Stimulated activated memory B cell treated with anti-CD40 and anti-IgM and Interleukin-4, amounts not matched to agents 10 μg/mL and 1 μg/mL and 100 μg/mL, for 72 hours (primary cell): ENCODE measurements at regions not wholly inside any gene's neighbourhood (a gene's known extent, or its start where the extent isn't known, plus 50 kb on each side); places are given as distances from the start of the nearest gene placed in this dataset.
"Not testable (repeated sequence)": the region's sequence is repeated elsewhere in the genome, so short reads cannot be mapped to it uniquely, and the experiment has no call there.

ENCODE experiments used
- ATAC-seq: fragments of 150-1000 bp; cut with Tn5 transposase; 2 replicates; pipeline ENCODE4 v1.10.0; 2021
- H3K27ac Mint-ChIP-seq: one replicate; pipeline ENCODE4 v1.8.0; 2022; ENCODE audit warnings: mild to moderate bottlenecking, mixed read lengths
- H3K27me3 Mint-ChIP-seq: one replicate; pipeline ENCODE4 v1.8.0; 2022; ENCODE audit warnings: mixed read lengths
- H3K36me3 Mint-ChIP-seq: one replicate; pipeline ENCODE4 v1.8.0; 2022; ENCODE audit warnings: mixed read lengths
- H3K4me1 Mint-ChIP-seq: one replicate; pipeline ENCODE4 v1.8.0; 2022; ENCODE audit warnings: mixed read lengths
- H3K4me3 Mint-ChIP-seq: one replicate; pipeline ENCODE4 v1.8.0; 2022; ENCODE audit warnings: mild to moderate bottlenecking, moderate library complexity, mixed read lengths
- H3K9me3 Mint-ChIP-seq: one replicate; pipeline ENCODE4 v1.8.0; 2022; ENCODE audit warnings: mixed read lengths

DNA sequence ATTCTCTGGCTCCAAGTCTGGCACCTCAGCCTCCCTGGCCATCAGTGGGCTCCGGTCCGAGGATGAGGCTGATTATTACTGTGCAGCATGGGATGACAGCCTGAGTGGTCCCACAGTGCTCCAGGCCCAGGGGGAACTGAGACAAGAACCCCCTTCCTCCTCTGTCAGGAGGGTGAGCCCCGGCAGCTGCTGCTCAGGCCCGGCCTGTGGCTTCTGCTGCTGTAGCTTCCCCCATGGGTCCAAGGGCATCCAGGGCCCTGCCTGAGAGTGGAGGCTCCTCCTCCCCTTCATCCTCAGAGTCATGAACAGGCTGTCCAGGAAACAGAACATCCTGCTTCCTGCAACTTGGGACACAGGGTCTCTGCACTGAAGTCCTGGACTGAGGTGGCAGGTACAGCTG is 113.6 kb downstream of the VPREB1 start:
- no peaks in the 10 kb centered on the region for H3K27me3 Mint-ChIP-seq
- H3K9me3 Mint-ChIP-seq, result peaks cover 4% of the 10 kb centered on the region

GRCh38 chr22:22358686-22359085 is 114.1 kb downstream of the VPREB1 start:
- Mint-ChIP-seq H3K27ac (peak overlapping the region; percentile 54), H3K4me3 (peak overlapping the region; percentile 2), H3K36me3 (peaks cover 5% of the 10 kb centered on the region), H3K9me3 (peaks cover 4% of the 10 kb centered on the region), H3K4me1 (peaks cover 52% of the 10 kb centered on the region), H3K27me3 (no peaks in the 10 kb centered on the region)
- no peak for ATAC-seq

More for the DNA sequence above, 113.6 kb downstream of the VPREB1 start:
- H3K4me3 Mint-ChIP-seq, result peak overlapping the region; percentile 49
- H3K36me3 Mint-ChIP-seq, result peaks cover 5% of the 10 kb centered on the region
- H3K27ac Mint-ChIP-seq, result peak overlapping the region; percentile 54
- H3K4me1 Mint-ChIP-seq, result peaks cover 52% of the 10 kb centered on the region
- no peak for ATAC-seq

DNA sequence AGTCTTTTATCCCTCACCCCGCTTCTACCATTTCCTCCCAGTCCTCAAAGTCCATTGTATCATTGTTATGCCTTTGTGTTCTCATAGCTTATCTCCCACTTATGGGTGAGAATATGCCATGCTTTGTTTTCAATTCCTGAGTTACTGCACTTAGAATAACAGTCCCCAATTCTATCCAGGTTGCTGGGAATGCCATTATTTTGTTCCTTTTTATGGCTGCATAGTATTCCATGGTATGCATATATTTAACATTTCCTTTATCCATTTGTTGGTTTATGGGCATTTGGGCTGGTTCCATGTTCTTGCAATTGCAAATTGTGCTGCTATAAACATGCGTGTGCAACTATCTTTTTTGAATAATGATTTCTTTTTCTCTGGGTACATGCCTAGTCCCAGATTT is 114.9 kb downstream of the VPREB1 start:
- peaks cover 5% of the 10 kb centered on the region for H3K36me3 Mint-ChIP-seq
- no peak overlapping the region for H3K4me3 Mint-ChIP-seq
- peaks cover 55% of the 10 kb centered on the region for H3K4me1 Mint-ChIP-seq
- H3K27ac Mint-ChIP-seq, result no peak overlapping the region
- H3K9me3 Mint-ChIP-seq, result peaks cover 4% of the 10 kb centered on the region
- no peak for ATAC-seq
- H3K27me3 Mint-ChIP-seq, result no peaks in the 10 kb centered on the region

DNA sequence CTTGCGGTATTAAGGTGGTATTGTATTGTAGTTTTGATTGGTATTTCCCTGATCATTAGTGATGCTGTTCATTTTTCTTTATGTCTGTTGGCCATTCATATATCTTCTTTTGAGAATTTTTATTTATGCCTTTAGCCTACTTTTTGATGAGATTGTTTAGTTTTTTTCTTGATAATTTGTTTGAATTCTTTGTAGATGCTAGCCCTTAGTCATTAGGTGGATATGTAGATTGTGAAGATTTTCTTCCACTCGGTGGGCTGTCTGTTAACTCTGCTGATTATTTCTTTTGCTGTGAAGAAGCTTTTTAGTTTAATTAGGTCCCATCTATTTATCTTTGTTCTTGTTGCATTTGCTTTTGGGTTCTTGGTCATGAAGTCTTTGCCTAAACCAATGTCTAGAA is 115.4 kb downstream of the VPREB1 start:
- Mint-ChIP-seq H3K27me3 (no peaks in the 10 kb centered on the region), H3K9me3 (peaks cover 4% of the 10 kb centered on the region), H3K27ac (no peak overlapping the region), H3K4me3 (no peak overlapping the region), H3K4me1 (peaks cover 55% of the 10 kb centered on the region), H3K36me3 (peaks cover 5% of the 10 kb centered on the region)
- ATAC-seq, result no peak

DNA sequence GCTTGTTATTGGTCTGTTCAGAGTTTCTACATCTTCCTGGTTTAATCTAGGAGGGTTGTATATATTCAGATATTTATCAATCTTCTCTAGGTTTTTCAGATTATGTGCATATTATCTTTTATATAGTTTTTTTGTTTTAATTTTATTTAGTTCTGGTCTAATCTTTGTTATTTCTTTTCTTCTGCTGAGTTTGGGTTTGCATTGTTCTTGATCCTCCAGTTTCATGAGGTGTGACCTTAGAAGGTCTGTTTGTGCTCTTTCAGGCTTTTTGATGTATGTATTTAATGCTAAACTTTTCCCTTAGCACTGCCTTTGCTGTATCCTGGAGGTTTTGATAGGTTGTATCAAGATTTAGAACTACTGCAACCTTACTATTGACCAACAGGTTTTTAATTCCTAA is 117.7 kb downstream of the VPREB1 start:
- Mint-ChIP-seq H3K4me3 (no peak overlapping the region), H3K9me3 (peaks cover 4% of the 10 kb centered on the region), H3K27ac (peak overlapping the region; percentile 11), H3K4me1 (peaks cover 60% of the 10 kb centered on the region), H3K27me3 (no peaks in the 10 kb centered on the region), H3K36me3 (peaks cover 5% of the 10 kb centered on the region)
- ATAC-seq, result no peak

- no peaks in the 10 kb centered on the region for H3K27me3 Mint-ChIP-seq
- peak overlapping the region; percentile 11 for H3K27ac Mint-ChIP-seq
- ATAC-seq, result peak; percentile 82
- H3K9me3 Mint-ChIP-seq, result peaks cover 4% of the 10 kb centered on the region
- no peak overlapping the region for H3K4me3 Mint-ChIP-seq
- H3K36me3 Mint-ChIP-seq, result peaks cover 5% of the 10 kb centered on the region
- peaks cover 53% of the 10 kb centered on the region for H3K4me1 Mint-ChIP-seq
Measured at GRCh38 chr22:22362936-22363335, 118.3 kb downstream of the VPREB1 start.

DNA sequence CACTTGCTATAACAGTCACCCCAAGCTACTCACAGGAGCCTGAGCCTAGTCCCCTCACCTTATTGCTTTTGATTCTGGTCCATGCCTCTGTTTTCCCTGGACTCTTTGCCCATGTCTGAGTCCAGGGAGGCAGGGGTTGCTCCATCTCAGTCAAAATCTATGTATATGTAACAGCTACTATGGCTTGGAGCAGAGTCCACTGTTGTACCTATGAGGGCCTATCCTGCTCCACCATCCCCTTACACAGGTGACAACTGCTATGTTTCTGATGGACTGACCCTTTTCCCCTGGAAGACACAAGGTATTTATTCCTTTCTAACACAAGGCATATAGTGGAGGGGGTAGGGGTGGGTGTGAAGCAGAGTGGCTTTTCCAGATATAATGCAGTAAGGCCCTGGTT is 119.6 kb downstream of the VPREB1 start:
- Mint-ChIP-seq H3K4me3 (no peak overlapping the region), H3K9me3 (peaks cover 4% of the 10 kb centered on the region), H3K36me3 (peaks cover 5% of the 10 kb centered on the region), H3K4me1 (peaks cover 49% of the 10 kb centered on the region), H3K27ac (no peak overlapping the region), H3K27me3 (no peaks in the 10 kb centered on the region)
- no peak for ATAC-seq

GRCh38 chr22:22366537-22366936 is 122.0 kb downstream of the VPREB1 start:
- no peaks in the 10 kb centered on the region for H3K9me3 Mint-ChIP-seq
- no peak for ATAC-seq
- no peaks in the 10 kb centered on the region for H3K27me3 Mint-ChIP-seq
- H3K27ac Mint-ChIP-seq, result peak overlapping the region; percentile 58
- H3K4me1 Mint-ChIP-seq, result peaks cover 71% of the 10 kb centered on the region
- H3K4me3 Mint-ChIP-seq, result no peak overlapping the region
- no peaks in the 10 kb centered on the region for H3K36me3 Mint-ChIP-seq

GRCh38 chr22:22368516-22368915 is 123.9 kb downstream of the VPREB1 start:
- peaks cover 70% of the 10 kb centered on the region for H3K4me1 Mint-ChIP-seq
- H3K4me3 Mint-ChIP-seq, result no peak overlapping the region
- H3K9me3 Mint-ChIP-seq, result no peaks in the 10 kb centered on the region
- H3K27ac Mint-ChIP-seq, result peak overlapping the region; percentile 89
- ATAC-seq, result no peak
- H3K27me3 Mint-ChIP-seq, result no peaks in the 10 kb centered on the region
- no peaks in the 10 kb centered on the region for H3K36me3 Mint-ChIP-seq

- peaks cover 71% of the 10 kb centered on the region for H3K4me1 Mint-ChIP-seq
Measured at GRCh38 chr22:22369219-22369963, 124.8 kb downstream of the VPREB1 start.

GRCh38 chr22:22369964-22370270 is 125.3 kb downstream of the VPREB1 start:
- peak overlapping the region; percentile 45 for H3K4me3 Mint-ChIP-seq
- H3K27me3 Mint-ChIP-seq, result no peaks in the 10 kb centered on the region
- peaks cover 68% of the 10 kb centered on the region for H3K4me1 Mint-ChIP-seq
- no peaks in the 10 kb centered on the region for H3K36me3 Mint-ChIP-seq
- ATAC-seq, result peak; percentile 72
- H3K9me3 Mint-ChIP-seq, result no peaks in the 10 kb centered on the region
- H3K27ac Mint-ChIP-seq, result peak overlapping the region; percentile 89

More at GRCh38 chr22:22369219-22369963, 124.8 kb downstream of the VPREB1 start:
- H3K36me3 Mint-ChIP-seq, H3K9me3 Mint-ChIP-seq, H3K27me3 Mint-ChIP-seq: not testable (repeated sequence)
- H3K27ac Mint-ChIP-seq, result peak overlapping the region; percentile 89
- ATAC-seq, result peak; percentile 96
- peak overlapping the region; percentile 45 for H3K4me3 Mint-ChIP-seq

GRCh38 chr22:22371031-22371541 is 126.5 kb downstream of the VPREB1 start:
- Mint-ChIP-seq H3K4me1 (peaks cover 68% of the 10 kb centered on the region), H3K27ac (peak overlapping the region; percentile 64), H3K36me3 (no peaks in the 10 kb centered on the region), H3K9me3 (no peaks in the 10 kb centered on the region), H3K4me3 (no peak overlapping the region), H3K27me3 (no peaks in the 10 kb centered on the region)
- no peak for ATAC-seq

DNA sequence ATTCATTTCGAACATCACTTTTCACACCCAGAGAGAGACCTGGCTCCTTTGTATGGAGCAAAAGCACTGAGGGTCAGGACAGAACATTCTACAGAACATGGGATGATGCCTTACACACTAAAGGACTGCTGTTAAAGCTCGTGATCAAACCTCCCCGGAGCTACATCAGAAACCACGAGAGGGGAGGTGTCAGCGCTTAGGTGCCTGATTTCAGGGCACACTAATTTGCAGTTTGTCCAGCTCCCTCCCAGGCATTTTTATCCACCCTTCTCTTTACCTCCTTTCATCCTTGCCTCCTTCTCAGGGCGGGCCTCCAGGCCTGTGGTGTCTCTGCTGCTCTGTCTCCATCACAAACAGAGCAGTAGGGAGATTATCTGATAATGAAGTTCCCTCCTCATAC is 127.5 kb downstream of the VPREB1 start:
- ATAC-seq, result no peak
- peaks cover 70% of the 10 kb centered on the region for H3K4me1 Mint-ChIP-seq
- H3K36me3 Mint-ChIP-seq, result no peaks in the 10 kb centered on the region
- peak overlapping the region; percentile 18 for H3K27ac Mint-ChIP-seq
- H3K27me3 Mint-ChIP-seq, result no peaks in the 10 kb centered on the region
- H3K4me3 Mint-ChIP-seq, result no peak overlapping the region
- no peaks in the 10 kb centered on the region for H3K9me3 Mint-ChIP-seq

DNA sequence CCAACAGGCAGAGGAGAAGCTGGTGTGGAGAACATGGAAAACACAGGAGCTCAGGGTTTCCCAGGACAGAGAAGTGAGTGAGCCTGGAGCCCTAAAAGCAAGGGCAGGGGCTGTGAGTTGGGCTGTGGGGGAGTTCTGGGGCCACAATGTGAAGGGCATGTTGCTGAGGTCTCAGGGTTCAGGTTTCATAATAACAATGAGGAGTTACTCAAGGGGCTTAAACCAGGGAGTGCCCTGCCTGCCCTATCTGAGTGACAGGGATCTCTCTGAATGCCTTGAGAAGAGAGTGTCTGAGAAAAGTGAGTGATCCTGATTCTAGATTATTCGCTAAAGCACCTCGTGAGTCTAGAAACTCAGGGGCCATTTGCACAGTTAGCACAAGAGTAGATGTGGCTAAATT is 129.6 kb downstream of the VPREB1 start:
- no peak for ATAC-seq
- no peak overlapping the region for H3K4me3 Mint-ChIP-seq
- H3K9me3 Mint-ChIP-seq, result no peaks in the 10 kb centered on the region
- no peaks in the 10 kb centered on the region for H3K27me3 Mint-ChIP-seq
- peak overlapping the region; percentile 51 for H3K27ac Mint-ChIP-seq
- no peaks in the 10 kb centered on the region for H3K36me3 Mint-ChIP-seq
- peaks cover 82% of the 10 kb centered on the region for H3K4me1 Mint-ChIP-seq

GRCh38 chr22:22374579-22374978 is 130.0 kb downstream of the VPREB1 start:
- ATAC-seq, result no peak
- no peak overlapping the region for H3K27ac Mint-ChIP-seq
- H3K9me3 Mint-ChIP-seq, result no peaks in the 10 kb centered on the region
- H3K4me1 Mint-ChIP-seq, result peaks cover 80% of the 10 kb centered on the region
- H3K4me3 Mint-ChIP-seq, result no peak overlapping the region
- no peaks in the 10 kb centered on the region for H3K27me3 Mint-ChIP-seq
- no peaks in the 10 kb centered on the region for H3K36me3 Mint-ChIP-seq

GRCh38 chr22:22375576-22376351 is 131.2 kb downstream of the VPREB1 start:
- Mint-ChIP-seq H3K4me3 (peak overlapping the region; percentile 22), H3K27ac (peak overlapping the region; percentile 83)

More at GRCh38 chr22:22375576-22376351, 131.2 kb downstream of the VPREB1 start:
- Mint-ChIP-seq H3K9me3 (no peaks in the 10 kb centered on the region), H3K36me3 (no peaks in the 10 kb centered on the region), H3K4me1 (peaks cover 82% of the 10 kb centered on the region), H3K27me3 (no peaks in the 10 kb centered on the region)
- ATAC-seq, result peak; percentile 55
